GM19023 (cell line): ENCODE measurements at regions not wholly inside any gene's neighbourhood (a gene's known extent, or its start where the extent isn't known, plus 50 kb on each side); places are given as distances from the start of the nearest gene placed in this dataset.
"Not testable (repeated sequence)": the region's sequence is repeated elsewhere in the genome, so short reads cannot be mapped to it uniquely, and the experiment has no call there.

Experiments
- ATAC-seq: cut with Tn5 transposase; IDR thresholded peaks from one replicate; pipeline ENCODE4 v1.9.1; 2021; ENCODE audit warnings: mild to moderate bottlenecking, moderate library complexity; ENCODE audit not compliant: unreplicated experiment

DNA sequence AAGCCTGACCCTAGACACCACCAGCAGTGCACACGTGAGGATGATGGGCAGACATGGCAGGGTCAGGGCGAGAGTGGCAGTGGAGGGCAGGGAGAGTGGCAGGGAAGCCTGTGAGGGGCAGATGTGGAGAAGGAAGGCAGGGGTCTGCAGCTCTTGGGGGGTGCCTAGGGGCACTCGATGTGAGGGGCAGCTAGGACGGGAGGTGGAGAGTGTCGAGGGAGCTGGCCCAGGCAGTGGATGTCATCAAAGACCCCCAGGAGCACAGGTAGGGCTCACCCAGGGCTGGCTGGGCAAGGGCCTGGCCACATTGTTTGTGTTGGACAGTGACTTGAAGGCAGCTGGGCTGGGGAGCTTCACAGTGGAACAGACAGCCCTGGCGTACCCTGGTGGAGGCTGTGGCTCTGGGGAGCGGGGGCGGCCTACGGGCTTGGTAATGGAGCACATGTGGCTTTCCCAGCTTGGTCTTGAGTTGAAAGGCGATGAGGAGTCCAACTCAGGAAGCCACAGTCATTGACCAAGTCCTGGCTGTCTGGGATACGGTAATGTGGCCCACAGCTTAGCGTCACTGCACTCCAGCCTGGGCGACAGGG is 87.1 kb downstream of the RTP5 start:
- no peak for ATAC-seq

DNA sequence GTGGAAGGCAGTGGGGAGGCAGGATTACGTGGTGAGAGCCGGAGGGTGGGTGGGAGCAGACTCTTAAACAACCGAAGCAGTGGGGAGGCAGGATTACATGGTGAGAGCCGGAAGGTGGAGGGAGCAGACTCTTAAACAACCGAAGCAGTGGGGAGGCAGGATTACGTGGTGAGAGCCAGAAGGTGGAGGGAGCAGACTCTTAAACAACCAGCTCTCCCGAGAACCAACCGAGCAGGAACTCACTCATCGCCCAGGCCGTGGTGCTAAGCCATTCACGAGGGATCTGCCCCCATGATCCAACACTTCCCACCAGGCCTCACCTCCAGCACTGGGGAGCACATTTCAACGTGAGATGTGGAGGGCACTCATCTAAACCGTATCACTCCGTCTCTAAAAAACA is 87.7 kb downstream of the RTP5 start:
- ATAC-seq = no peak

DNA sequence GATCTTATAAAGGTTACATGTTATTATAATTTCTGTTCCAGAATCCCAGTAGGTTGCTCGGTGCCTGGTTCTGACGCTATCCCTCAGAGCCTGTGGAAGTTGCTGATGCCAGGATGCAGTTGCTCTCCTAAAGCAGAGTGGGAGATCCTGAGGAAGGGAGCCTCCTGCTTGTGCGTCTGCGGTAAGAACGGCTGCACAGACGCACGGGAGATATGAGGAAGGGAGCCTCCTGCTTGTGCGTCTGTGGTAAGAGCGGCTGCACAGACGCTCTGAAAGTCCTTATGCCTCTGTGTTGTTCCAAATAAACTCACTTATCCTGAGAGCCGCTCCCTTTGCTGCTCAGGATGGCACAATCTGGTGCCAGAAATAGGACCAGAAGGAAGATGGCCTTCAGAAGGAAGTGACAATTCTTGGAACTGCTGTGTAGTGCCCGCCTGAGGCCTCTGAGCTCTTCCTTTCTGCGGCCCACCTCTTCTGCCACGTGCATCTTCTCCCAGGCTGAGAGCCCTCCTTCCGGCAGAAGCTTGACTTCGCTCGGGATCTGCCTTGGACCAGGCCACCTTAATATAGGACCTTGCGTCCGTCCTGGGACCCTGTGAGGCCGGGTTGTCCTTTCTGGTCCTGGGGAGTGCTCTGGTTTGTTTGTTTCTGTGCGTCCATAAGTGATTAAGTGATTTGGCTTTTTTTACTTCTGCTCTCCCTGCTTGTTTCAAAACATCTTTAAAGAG is 89.5 kb downstream of the RTP5 start:
- no peak for ATAC-seq

DNA sequence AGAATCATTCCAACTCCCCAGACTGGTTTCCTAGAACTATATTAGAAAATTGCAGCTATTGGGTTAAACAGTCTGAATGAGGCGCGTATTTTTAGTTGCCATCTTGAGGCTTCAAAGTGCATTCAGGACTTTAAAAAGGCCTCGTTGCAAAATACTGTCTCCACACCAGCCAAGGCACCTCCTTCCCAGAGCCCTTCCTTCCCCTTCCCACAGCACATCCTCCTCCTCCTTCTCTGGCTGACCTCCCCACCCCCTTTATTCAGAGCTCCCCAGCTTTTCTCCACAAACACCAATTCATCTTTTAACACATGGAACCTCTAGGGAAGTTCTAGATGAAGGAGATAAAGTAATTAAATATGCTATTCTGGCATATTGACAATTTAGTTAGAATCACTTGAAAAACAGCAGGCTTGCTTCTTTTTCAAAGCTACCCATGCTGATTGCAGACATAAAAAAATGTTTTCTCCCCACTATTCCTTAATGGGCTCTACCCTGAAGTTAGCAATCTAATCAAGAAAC is 90.3 kb downstream of the RTP5 start:
- ATAC-seq = no peak

DNA sequence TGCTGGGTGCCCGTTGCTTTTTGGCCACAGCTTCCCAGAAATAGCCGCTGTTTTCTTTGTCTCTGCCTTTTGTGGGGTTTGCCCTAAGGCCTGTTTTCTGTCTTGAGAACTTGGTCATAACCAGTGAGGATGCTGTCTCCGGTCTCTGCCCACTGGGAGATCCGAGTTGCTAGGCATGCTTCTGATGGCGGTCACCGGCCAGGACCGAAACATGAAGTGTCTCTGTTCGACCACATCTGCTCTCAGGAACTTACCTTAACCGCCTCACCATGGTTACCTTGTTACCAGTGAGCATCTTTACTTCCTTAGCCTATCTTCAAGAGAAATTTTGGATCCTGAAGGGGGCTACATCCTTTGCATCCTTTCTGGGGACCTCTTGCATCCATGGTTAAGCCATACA is 91.9 kb downstream of the RTP5 start:
- ATAC-seq = peak; percentile 46

DNA sequence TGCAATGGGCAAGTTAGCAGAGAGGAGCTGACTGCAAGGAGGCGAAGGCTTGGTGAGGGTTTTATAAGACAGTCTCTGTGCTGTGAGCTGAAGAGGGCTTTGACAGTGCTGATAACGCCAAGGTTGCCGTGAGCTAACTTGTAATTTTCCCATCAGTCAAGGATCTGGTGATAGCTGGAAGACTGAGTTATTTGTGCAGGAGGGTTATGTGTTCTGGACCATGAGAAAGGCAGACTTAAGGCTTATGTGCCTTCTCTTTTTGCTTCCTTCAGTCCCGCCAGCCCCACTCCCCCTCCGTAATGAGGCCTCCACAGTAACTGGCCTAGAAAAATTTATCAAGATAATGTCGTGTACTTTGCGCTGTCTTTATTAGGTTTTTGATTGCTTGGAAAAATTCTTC is 94.6 kb downstream of the RTP5 start:
- ATAC-seq = no peak

DNA sequence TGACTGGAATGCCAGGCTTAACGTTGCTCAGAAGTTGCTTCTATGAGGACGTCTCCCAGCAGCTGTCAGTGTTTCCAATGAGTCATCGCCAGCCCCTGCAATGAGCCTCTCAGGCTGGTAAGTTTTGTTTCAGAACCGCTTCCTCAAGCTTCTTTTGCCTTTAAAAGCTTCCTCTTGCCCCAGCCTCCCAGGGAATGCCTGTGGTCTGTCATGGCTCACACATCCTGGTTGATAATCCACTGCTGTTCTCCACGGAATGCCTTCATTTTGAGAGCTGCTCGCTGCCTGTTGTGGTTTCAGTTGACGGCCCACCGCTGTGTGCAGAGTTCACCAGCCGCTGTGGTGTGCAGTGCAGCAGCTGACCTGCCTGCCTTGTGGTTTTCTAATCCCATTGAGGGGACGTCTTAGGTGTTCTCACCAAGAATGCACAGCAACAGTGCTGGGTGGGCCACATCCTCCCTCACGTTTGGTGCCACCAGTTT is 96.4 kb downstream of the RTP5 start:
- ATAC-seq = peak; percentile 78

DNA sequence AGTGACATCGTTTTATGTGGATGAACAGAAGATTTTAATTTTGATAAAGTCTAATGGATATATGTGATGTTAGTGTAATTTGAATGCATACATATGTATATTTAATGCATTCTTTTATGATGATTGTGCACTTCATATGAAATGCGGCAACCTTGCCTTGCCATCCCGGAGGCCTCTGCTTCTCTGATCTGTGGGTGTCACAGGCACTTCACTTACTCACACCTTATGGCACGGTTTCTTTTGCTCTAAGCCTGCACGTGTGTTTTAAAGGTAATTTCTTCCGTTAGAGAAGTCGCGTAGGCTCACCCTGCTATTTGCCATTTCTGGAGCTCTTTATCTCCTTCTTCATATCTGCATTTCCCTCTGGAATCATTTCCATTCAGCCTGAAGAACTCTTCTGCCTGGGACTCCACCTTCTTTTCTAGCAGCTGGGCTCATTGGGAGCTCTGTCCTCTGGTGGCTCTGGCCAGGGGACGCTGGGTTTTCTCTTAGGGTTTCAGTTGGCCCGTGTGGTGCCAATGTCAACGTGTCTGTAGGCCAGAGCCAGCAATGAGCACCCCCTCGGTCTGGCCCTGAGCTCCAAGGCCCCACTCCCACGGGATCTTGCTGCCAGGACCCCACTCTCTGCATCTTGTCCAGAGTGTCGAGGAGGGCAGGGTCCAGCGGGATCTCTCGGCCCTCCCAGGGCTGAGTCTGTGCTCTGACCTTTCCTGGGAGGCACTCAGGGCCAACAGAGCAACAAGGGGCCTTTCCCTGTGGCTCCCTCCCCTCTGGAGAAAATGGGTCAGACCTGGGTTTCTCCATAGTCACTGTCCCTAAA is 97.3 kb downstream of the RTP5 start:
- ATAC-seq = no peak

DNA sequence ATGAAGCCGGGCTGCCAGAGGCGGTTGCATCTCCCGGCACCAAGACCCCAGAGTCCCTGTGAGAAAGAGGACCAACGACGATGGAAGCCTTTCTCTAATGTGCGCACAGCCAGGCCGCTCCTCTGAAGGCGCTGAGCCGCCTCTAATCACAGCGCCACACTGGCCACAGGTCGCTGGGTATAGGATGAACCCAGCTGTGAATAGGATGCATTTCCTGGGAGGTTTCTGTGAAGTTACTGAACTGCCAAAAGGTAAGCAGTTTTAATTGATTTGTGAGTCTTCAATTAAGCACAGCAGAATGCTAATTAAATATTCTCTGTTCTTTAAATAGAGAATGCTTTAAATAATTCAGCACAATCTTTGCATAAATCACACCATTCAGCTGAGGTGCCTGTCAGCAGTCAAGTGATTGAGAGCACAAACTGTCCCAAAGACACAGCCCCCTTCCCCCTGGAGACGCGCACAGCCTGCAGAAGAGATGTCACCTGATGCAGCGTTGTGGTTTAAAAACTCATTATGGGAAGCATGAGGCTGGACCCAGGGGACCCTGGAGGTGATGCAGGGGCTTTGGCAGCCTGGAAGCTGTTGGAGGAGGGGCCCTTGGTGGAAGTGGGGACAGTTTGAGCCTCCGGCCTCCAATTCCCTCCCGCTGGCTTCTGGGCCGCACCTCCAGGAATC is 98.1 kb downstream of the RTP5 start:
- ATAC-seq = no peak

DNA sequence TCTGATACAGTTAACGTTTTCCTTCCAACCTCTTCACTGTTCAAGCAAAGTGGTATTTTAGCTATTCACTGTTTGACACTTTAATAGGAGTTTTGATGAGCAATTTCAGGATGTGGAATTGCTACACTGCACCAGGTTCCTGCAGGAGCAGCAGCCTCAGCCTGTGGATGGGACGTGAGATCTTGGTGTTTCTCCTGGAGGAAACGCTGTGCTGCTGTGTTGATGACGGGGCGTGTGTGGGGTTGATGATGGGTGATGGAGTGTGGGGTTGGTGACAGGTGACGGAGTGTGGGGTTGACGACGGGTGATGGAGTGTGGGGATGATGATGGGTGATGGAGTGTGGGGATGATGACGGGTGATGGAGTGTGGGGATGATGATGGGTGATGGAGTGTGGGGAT is 98.9 kb downstream of the RTP5 start:
- no peak for ATAC-seq

DNA sequence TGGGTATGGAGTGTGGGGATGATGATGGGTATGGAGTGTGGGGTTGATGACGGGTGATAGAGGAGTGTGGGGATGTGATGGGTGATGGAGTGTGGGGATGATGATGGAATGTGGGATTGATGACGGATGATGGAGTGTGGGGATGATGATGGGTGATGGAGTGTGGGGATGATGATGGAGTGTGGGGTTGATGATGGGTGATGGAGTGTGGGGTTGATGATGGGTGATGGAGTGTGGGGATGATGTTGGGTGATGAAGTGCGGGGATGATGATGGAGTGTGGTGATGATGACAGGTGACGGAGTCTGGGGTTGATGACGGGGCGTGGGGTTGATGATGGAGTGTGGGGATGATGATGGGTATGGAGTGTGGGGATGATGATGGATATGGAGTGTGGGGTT is 99.7 kb downstream of the RTP5 start:
- not testable (repeated sequence) for ATAC-seq

DNA sequence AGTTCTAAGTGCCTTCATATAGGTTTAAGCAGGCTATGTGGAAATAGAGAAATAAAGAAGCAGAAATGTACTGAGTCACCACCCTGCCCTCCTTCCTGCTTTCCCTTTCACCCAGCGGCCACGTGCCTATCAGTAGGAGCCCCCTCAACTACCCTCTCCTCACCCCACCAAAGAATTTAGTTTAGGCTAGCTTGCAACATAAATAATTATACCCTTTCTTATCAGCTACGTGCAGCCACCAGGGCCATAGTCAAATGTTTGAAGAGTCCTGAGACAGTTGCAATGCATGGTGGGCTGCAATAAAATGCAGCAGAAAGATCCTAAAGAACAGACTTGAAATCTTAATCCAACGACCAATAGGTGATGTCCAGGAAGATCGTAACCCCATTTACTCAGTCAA is 101.2 kb downstream of the RTP5 start:
- ATAC-seq = no peak

DNA sequence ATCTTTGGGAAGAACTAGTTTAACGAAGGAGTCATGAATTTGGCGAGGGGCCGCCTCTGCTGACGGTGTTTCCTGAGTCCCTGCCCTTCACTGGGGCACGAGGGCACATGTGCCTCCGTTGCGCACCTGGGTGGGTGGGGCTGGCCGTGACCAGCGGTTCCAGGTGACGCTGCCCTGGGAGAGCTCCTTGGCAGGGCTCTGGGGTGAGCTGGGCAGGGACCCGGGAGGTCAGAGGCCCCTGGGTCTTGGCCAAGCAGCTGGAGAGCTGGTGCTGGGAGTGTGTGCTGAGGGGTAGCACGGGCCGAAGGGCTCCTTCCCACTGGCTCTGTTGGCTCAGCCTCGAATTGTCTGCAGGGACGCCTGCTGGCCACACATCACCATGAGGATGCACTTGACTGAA is 104.6 kb downstream of the RTP5 start:
- no peak for ATAC-seq

DNA sequence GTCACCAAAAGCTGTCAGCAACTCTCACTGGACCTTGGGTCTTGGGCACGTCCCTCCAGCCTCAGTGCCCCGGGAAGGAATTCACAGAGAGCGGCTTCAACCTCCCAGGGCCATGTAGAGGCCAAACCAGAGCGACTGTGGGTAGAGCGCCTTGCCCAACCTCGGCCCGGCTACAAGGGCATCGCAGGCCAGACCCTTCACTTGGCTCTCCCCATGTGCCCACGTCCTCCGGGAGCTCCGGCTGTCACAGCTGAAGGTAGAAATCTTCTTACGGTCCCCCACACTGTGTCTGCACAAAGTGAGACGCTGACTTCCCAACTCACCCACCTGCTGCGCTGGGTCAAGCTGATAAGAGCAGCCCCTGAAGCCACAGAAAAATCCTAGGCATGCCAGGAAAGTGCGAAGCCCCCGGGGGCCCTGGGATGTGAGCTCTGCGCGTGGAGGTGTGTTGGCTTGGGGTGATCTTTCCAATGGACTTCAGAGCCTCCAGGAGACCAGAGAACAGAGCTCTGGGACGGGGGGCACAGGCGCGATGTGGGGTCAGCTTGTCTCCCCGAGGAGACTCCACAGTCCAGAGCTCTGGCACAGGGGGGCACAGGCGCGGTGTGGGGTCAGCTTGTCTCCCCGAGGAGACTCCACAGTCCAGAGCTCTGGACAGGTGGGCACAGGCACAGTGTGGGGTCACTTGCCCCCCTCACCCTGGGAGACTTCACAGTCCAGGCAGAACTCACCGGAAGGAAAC is 105.5 kb downstream of the RTP5 start:
- ATAC-seq = no peak

DNA sequence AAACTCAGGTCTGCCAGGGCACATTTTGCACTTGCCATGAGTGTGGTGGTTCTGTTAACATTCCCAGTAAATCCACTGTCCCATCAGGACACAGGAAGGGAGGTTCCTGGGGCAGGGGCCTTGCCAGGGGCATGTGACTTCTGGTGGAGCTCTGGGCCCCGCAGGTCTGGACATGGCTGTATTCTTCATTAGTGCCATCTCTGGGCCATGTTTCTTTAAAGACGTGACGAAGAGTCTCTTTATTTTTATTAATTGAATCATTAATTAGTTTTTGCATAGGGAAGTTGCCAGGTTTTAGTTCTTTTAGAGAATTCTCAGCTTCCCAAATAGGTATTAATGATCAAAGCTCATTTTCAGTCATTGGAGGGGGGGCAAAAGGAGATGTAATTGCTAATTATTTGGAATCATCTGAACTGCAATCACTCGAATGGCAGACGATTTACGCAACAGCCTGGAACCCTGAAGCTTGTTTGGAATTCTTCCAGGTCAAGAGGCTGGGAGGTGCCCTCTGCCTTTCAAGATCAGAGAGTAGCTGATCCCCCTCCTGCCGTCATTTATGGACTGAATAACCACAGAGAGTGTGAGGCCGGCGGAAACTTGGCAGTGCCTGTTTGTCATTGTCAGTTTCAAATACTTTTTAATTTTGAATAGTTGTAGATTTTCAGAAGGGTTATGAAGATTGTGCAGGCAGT is 106.2 kb downstream of the RTP5 start:
- ATAC-seq = no peak

DNA sequence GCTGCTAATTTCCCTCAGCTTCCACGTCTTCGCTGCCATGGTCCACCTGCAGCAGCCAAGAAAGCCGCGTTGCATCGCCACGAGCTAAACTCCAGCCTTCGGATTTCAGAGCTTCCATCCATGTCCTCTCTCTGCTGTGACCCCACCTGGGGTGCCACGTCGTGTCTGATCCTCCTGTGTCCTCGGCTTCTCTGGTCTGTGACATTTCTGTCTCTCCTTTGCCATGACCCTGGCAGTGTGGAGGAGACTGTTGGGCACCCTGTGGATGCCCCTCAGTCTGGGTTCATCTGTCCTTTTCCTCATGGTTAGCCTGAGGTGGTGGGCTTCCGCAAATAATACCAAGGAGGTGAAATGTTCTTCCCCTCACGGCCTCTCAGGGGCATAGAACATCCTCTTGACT is 106.8 kb downstream of the RTP5 start:
- ATAC-seq = no peak

DNA sequence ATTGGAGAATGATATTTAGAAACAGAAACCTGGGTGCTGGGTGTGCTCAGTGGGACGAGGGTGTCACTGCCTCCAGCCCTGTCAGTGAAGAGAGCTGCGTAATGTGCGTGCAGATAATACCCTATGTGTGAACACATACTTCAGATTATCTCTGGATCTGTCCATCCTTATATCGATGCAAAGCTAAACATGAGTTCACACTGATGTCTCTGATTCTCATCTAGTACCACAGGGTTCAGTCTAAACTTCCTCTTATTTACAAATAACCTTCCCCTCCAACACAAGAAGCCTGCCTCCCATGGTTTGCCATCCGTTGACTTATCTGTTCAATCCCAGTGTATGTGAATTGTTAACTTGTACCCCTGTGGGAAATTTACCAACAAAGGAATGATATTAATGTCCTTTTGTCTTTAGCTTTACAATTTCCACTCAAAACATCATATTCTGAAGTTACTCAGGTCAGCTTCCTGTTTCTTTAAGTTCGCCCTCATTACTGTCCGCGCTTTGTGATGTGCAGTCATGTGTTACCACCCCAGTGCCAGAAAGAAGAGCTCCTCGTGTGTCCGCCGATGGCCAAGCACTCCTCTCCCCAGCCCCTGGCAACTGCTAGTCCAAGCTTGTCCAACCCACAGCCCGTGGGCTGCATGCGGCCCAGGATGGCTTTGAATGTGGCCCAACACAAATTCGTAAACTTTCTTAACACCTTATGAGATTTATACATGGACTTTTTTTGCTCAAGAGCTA is 108.2 kb downstream of the RTP5 start:
- no peak for ATAC-seq

DNA sequence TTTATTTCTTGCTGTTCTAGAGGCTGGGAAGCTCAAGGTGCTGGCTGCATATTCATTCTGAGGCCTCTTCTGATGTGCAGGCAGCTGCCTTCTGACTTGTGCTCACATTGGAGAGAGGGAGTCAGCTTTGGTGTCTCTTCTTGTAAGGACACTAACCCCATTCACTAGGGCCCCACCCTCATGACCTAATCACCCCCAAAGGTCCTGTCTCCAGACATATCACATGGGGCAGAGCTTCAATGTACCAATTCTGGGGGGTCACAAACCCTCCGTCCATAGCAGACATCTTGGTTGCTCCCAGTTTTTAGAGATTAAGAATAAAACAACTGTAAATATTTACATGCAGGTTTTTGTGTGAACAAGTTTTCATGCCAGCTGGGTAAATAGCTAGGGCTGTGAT is 109.1 kb downstream of the RTP5 start:
- no peak for ATAC-seq

DNA sequence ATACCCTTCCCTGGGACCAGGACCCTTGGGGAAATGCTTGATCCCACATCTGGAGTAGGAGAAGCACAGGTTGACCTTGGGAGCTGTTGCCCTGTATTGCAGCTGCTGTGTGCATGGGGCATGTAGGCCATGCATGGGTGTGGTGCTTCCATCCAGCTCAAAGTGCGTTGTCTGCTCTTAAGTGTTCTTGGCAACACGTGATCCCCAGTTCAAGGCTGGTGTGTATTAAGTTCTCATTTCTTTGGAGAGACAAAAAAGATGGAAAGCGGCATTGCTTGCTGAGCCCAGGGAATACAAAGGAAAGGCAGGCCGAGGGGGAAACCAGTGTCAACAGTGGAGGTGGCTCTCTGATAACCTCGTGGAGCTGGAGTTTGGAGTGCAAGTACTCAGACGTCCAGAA is 110.7 kb downstream of the RTP5 start:
- ATAC-seq = no peak
